Adipocyte (in vitro differentiated cells): ENCODE measurements at regions not wholly inside any gene's neighbourhood (a gene's known extent, or its start where the extent isn't known, plus 50 kb on each side); places are given as distances from the start of the nearest gene placed in this dataset.
A peak's percentile ranks its signal among the peaks of the same experiment; 100 is the strongest.
"Not testable (repeated sequence)": the region's sequence is repeated elsewhere in the genome, so short reads cannot be mapped to it uniquely, and the experiment has no call there.

Experiments
- DNase-seq: peaks from one replicate; pipeline ENCODE4 v3.0.0-alpha.2; 2015; ENCODE audit warnings: low read depth
- H3K27me3 ChIP-seq: replicated peaks from 2 replicates; pipeline ENCODE4 v1.7.0; 2013; ENCODE audit warnings: mild to moderate bottlenecking, low read length, moderate library complexity; ENCODE audit not compliant: control insufficient read depth, insufficient read depth
- H3K36me3 ChIP-seq: 2 replicates; pipeline ENCODE4 v1.7.0; 2013; ENCODE audit warnings: low read length, mild to moderate bottlenecking, moderate library complexity; ENCODE audit not compliant: control insufficient read depth, insufficient read depth, severe bottlenecking
- H3K4me1 ChIP-seq: 2 replicates; pipeline ENCODE4 v1.7.0; 2013; ENCODE audit warnings: mild to moderate bottlenecking, low read length, moderate library complexity; ENCODE audit not compliant: control insufficient read depth, insufficient read depth
- H3K4me3 ChIP-seq: 2 replicates; pipeline ENCODE4 v1.7.0; 2013; ENCODE audit warnings: mild to moderate bottlenecking, low read length, moderate library complexity
- H3K9ac ChIP-seq: 2 replicates; pipeline ENCODE4 v1.7.0; 2013; ENCODE audit warnings: mild to moderate bottlenecking, low read length, moderate library complexity
- H3K9me3 ChIP-seq: 2 replicates; pipeline ENCODE4 v1.7.0; 2013; ENCODE audit warnings: mild to moderate bottlenecking, low read length, moderate library complexity; ENCODE audit not compliant: control insufficient read depth

- H3K36me3 ChIP-seq, DNase-seq, H3K9me3 ChIP-seq, H3K4me3 ChIP-seq, H3K9ac ChIP-seq, H3K27me3 ChIP-seq, H3K4me1 ChIP-seq: not testable (repeated sequence)
These were observed 180.4 kb upstream of the ZNF184 start for GRCh38 chr6:27653143-27653825.

- Histone ChIP-seq H3K27me3 (no peaks in the 10 kb centered on the region), H3K36me3 (no peaks in the 10 kb centered on the region), H3K9me3 (no peaks in the 10 kb centered on the region), H3K4me1 (no peaks in the 10 kb centered on the region), H3K4me3 (no peak overlapping the region), H3K9ac (no peak overlapping the region)
- DNase-seq, result no peak
These were observed 178.4 kb upstream of the ZNF184 start for GRCh38 chr6:27651371-27651732.

- Histone ChIP-seq H3K36me3 (no peaks in the 10 kb centered on the region), H3K27me3 (no peaks in the 10 kb centered on the region), H3K4me1 (no peaks in the 10 kb centered on the region), H3K9me3 (no peaks in the 10 kb centered on the region), H3K9ac (no peak overlapping the region), H3K4me3 (no peak overlapping the region)
- DNase-seq, result peak; percentile 29
These were observed 177.9 kb upstream of the ZNF184 start for GRCh38 chr6:27650620-27651370.

- Histone ChIP-seq H3K4me3 (no peak overlapping the region), H3K36me3 (no peaks in the 10 kb centered on the region), H3K4me1 (no peaks in the 10 kb centered on the region), H3K9ac (no peak overlapping the region), H3K9me3 (no peaks in the 10 kb centered on the region), H3K27me3 (no peaks in the 10 kb centered on the region)
- DNase-seq, result no peak
These were observed 171.6 kb upstream of the ZNF184 start for GRCh38 chr6:27644528-27644927.

GRCh38 chr6:27642744-27643456, 170.0 kb upstream of the ZNF184 start:
- H3K36me3 ChIP-seq, result no peaks in the 10 kb centered on the region
- H3K9me3 ChIP-seq, result no peaks in the 10 kb centered on the region
- no peak overlapping the region for H3K9ac ChIP-seq
- no peaks in the 10 kb centered on the region for H3K4me1 ChIP-seq
- DNase-seq, result no peak
- H3K4me3 ChIP-seq, result no peak overlapping the region
- H3K27me3 ChIP-seq, result no peaks in the 10 kb centered on the region

- H3K9me3 ChIP-seq, H3K9ac ChIP-seq, H3K27me3 ChIP-seq, H3K36me3 ChIP-seq, H3K4me1 ChIP-seq, DNase-seq, H3K4me3 ChIP-seq: not testable (repeated sequence)
These were observed 163.0 kb upstream of the ZNF184 start for GRCh38 chr6:27635886-27636285.

- not testable (repeated sequence) for H3K36me3 ChIP-seq, DNase-seq, H3K9me3 ChIP-seq, H3K4me3 ChIP-seq, H3K4me1 ChIP-seq, H3K9ac ChIP-seq
- peaks cover 15% of the 10 kb centered on the region for H3K27me3 ChIP-seq
These were observed 160.3 kb upstream of the ZNF184 start for GRCh38 chr6:27633221-27633688.

- no peaks in the 10 kb centered on the region for H3K9me3 ChIP-seq
- no peak overlapping the region for H3K4me3 ChIP-seq
- H3K27me3 ChIP-seq, result peaks cover 15% of the 10 kb centered on the region
These were observed 158.7 kb upstream of the ZNF184 start for GRCh38 chr6:27631609-27631916.

GRCh38 chr6:27630727-27631608, 158.1 kb upstream of the ZNF184 start:
- no peaks in the 10 kb centered on the region for H3K36me3 ChIP-seq
- peaks cover 15% of the 10 kb centered on the region for H3K27me3 ChIP-seq
- no peaks in the 10 kb centered on the region for H3K9me3 ChIP-seq
- DNase-seq, result peak; percentile 54
- H3K4me3 ChIP-seq, result peak overlapping the region; percentile 68
- H3K9ac ChIP-seq, result no peak overlapping the region
- H3K4me1 ChIP-seq, result no peaks in the 10 kb centered on the region

More at GRCh38 chr6:27631609-27631916, 158.7 kb upstream of the ZNF184 start:
- DNase-seq, result no peak
- no peak overlapping the region for H3K9ac ChIP-seq
- H3K4me1 ChIP-seq, result no peaks in the 10 kb centered on the region
- no peaks in the 10 kb centered on the region for H3K36me3 ChIP-seq

GRCh38 chr6:27624694-27625262, 151.9 kb upstream of the ZNF184 start:
- no peaks in the 10 kb centered on the region for H3K4me1 ChIP-seq
- DNase-seq, result no peak
- H3K4me3 ChIP-seq, result no peak overlapping the region
- no peaks in the 10 kb centered on the region for H3K36me3 ChIP-seq
- peaks cover 13% of the 10 kb centered on the region for H3K27me3 ChIP-seq
- H3K9ac ChIP-seq, result no peak overlapping the region
- H3K9me3 ChIP-seq, result no peaks in the 10 kb centered on the region
